DOHH2 (cell line): ENCODE measurements at regions not wholly inside any gene's neighbourhood (a gene's known extent, or its start where the extent isn't known, plus 50 kb on each side); places are given as distances from the start of the nearest gene placed in this dataset.

Source experiments
- H3F3A ChIP-seq: fragments of 200-600 bp; sonication (generic), shearing (Covaris generic); 2 replicates; pipeline ENCODE4 v1.6.0; 2016; ENCODE audit warnings: antibody characterized with exemption, mild to moderate bottlenecking; ENCODE audit not compliant: control insufficient read depth, insufficient read depth
- H3K27ac ChIP-seq: fragments of 200-600 bp; sonication (generic); 2 replicates; pipeline ENCODE4 v1.5.1; 2014; ENCODE audit warnings: low read depth, mild to moderate bottlenecking, low read length, moderate library complexity
- H3K27me3 ChIP-seq: fragments of 200-600 bp; sonication (generic); 2 replicates; pipeline ENCODE4 v1.6.1; 2014; ENCODE audit warnings: mild to moderate bottlenecking, low read length, mixed read lengths; ENCODE audit not compliant: control insufficient read depth
- H3K36me3 ChIP-seq: fragments of 200-600 bp; sonication (generic); 2 replicates; pipeline ENCODE4 v1.6.1; 2014; ENCODE audit warnings: mild to moderate bottlenecking, low read length, moderate library complexity, mixed read lengths; ENCODE audit not compliant: control insufficient read depth
- H3K4me1 ChIP-seq: fragments of 200-600 bp; sonication (generic); 2 replicates; pipeline ENCODE4 v1.6.1; 2014; ENCODE audit warnings: mild to moderate bottlenecking, low read length, mixed read lengths; ENCODE audit not compliant: control insufficient read depth
- H3K4me2 ChIP-seq: fragments of 200-600 bp; sonication (generic); 2 replicates; pipeline ENCODE4 v1.6.0; 2014; ENCODE audit warnings: mild to moderate bottlenecking, low read length, moderate library complexity
- H3K4me3 ChIP-seq: fragments of 200-600 bp; sonication (generic); 2 replicates; pipeline ENCODE4 v1.5.1; 2014; ENCODE audit warnings: mild to moderate bottlenecking, low read length, mixed read lengths
- H3K79me2 ChIP-seq: fragments of 200-600 bp; sonication (generic); 2 replicates; pipeline ENCODE4 v1.6.1; 2014; ENCODE audit warnings: mild to moderate bottlenecking, low read length, mixed read lengths; ENCODE audit not compliant: control insufficient read depth
- H3K9me2 ChIP-seq: fragments of 200-600 bp; sonication (generic); replicated peaks from 2 replicates; pipeline ENCODE4 v1.6.1; 2014; ENCODE audit warnings: mild to moderate bottlenecking, low read length, mixed read lengths; ENCODE audit not compliant: control insufficient read depth
- H3K9me3 ChIP-seq: fragments of 200-600 bp; sonication (generic); 2 replicates; pipeline ENCODE4 v1.6.1; 2014; ENCODE audit warnings: antibody characterized with exemption, low read length, mixed read lengths; ENCODE audit not compliant: control insufficient read depth, insufficient read depth
- H4K20me1 ChIP-seq: fragments of 200-600 bp; sonication (generic); 2 replicates; pipeline ENCODE4 v1.6.0; 2014; ENCODE audit warnings: low read depth, mild to moderate bottlenecking, antibody characterized with exemption, low read length, moderate library complexity; ENCODE audit not compliant: control insufficient read depth, insufficient read depth
- EZH2phosphoT487 ChIP-seq: fragments of 200-600 bp; sonication (generic); IDR thresholded peaks from 2 replicates; pipeline ENCODE4 v1.6.1; 2017; ENCODE audit warnings: borderline replicate concordance, mild to moderate bottlenecking, antibody characterized with exemption, low read length, moderate library complexity, mixed read lengths
- TF ChIP-seq, protein P1 (sequence below): fragments of 200-600 bp; sonication (generic); IDR thresholded peaks from one replicate; pipeline ENCODE4 v1.5.1; 2014; ENCODE audit warnings: antibody characterized with exemption, mild to moderate bottlenecking, low read depth, low read length; ENCODE audit not compliant: poor library complexity, severe bottlenecking

DNA sequence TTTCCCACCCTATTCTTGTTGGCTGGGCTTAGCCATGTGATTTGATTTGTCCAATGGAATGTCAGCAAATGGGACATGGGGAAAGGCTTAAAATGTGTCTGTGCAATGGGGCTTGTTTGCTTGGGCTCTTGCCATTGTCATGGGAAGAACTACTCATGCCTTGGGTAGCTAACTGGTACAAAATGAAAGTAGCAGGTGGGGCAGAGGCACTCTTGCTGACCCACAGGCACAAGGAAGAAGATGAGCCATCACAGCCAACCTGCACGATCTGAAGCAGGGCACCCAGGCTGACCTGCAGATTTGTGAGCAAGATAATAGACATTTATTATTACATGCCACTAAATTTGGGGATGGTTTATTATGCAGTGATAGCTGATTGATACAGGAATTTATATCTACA is 305.9 kb upstream of the CAMK1G start:
- H3K27ac ChIP-seq: no peak overlapping the region
- no peaks in the 10 kb centered on the region for H3K36me3 ChIP-seq
- no peaks in the 10 kb centered on the region for H3F3A ChIP-seq
- TF ChIP-seq, protein P1, sequence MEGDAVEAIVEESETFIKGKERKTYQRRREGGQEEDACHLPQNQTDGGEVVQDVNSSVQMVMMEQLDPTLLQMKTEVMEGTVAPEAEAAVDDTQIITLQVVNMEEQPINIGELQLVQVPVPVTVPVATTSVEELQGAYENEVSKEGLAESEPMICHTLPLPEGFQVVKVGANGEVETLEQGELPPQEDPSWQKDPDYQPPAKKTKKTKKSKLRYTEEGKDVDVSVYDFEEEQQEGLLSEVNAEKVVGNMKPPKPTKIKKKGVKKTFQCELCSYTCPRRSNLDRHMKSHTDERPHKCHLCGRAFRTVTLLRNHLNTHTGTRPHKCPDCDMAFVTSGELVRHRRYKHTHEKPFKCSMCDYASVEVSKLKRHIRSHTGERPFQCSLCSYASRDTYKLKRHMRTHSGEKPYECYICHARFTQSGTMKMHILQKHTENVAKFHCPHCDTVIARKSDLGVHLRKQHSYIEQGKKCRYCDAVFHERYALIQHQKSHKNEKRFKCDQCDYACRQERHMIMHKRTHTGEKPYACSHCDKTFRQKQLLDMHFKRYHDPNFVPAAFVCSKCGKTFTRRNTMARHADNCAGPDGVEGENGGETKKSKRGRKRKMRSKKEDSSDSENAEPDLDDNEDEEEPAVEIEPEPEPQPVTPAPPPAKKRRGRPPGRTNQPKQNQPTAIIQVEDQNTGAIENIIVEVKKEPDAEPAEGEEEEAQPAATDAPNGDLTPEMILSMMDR: no peak
- TF ChIP-seq EZH2phosphoT487: no peak
- H3K4me1 ChIP-seq: no peaks in the 10 kb centered on the region
- no peaks in the 10 kb centered on the region for H4K20me1 ChIP-seq
- no peaks in the 10 kb centered on the region for H3K27me3 ChIP-seq
- no peaks in the 10 kb centered on the region for H3K9me3 ChIP-seq
- H3K4me2 ChIP-seq: no peak overlapping the region
- H3K4me3 ChIP-seq: no peak overlapping the region
- no peaks in the 10 kb centered on the region for H3K79me2 ChIP-seq
- no peaks in the 10 kb centered on the region for H3K9me2 ChIP-seq

DNA sequence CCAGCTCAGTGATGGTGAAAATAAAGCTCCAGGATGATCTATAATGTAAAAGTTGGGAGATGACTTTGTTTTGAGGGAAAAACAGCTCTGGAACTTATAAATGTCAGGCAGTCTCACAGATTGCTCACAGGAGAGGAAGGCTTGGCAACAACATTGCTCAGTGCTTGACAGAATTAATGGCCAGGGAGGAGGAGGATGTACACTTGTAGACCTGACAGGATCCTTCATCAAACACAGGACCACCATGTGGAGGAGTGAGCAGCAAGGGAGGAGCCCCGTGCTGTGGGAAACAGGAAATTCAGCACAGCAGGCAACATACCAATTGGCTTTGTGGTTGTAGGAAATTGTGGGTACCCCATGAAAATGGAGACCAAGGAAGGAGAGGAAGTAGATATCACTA is 291.8 kb upstream of the CAMK1G start:
- Histone ChIP-seq H3K4me3 (no peak overlapping the region), H3K36me3 (no peaks in the 10 kb centered on the region), H3F3A (no peaks in the 10 kb centered on the region), H3K27me3 (no peaks in the 10 kb centered on the region), H3K4me2 (no peak overlapping the region), H4K20me1 (no peaks in the 10 kb centered on the region), H3K27ac (no peak overlapping the region), H3K9me3 (no peaks in the 10 kb centered on the region), H3K4me1 (no peaks in the 10 kb centered on the region), H3K9me2 (no peaks in the 10 kb centered on the region), H3K79me2 (no peaks in the 10 kb centered on the region)
- TF ChIP-seq EZH2phosphoT487: no peak
- TF ChIP-seq, protein P1: no peak

DNA sequence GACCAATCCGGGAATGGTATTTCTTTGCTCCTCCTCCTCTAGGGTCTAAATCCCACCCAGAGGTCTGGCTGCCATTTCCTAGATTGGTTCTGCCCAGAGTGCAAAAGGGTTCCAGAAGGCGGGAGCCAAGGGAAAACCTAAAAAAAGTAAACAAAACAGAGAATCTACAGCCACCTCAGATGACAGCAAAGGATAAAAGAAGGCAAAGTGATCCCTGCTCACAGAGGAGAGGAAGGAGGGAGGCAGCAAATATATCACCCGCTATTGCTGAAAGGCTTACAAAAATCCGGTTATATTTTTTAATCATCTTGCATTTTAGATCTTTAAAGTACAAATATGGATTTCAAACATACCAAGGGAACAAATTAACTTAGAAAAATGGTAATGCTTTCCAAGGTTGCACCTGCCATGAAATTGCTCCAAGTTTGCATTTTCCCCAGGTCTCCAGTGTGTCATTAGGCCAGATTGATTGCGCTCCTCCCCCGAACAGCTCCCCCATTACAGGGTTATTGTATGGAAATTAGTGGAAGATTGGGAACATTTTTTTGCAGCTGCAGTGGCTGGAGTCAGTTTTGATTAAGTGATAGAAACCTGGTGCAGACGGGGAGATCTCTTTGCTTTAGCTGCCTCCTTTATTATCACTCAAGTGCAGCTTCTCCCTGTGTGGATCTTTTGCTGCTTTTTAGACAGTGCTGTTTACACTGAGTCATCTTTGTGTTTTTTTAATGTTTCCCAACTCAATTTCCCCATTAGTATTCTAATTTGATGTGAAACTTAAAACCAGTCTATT is 280.5 kb upstream of the CAMK1G start:
- no peaks in the 10 kb centered on the region for H3K36me3 ChIP-seq
- no peaks in the 10 kb centered on the region for H3K27me3 ChIP-seq
- no peaks in the 10 kb centered on the region for H3F3A ChIP-seq
- TF ChIP-seq, protein P1: no peak
- TF ChIP-seq EZH2phosphoT487: no peak
- H3K4me1 ChIP-seq: no peaks in the 10 kb centered on the region
- H4K20me1 ChIP-seq: no peaks in the 10 kb centered on the region
- H3K9me2 ChIP-seq: no peaks in the 10 kb centered on the region
- no peak overlapping the region for H3K4me3 ChIP-seq
- no peak overlapping the region for H3K4me2 ChIP-seq
- no peaks in the 10 kb centered on the region for H3K79me2 ChIP-seq
- H3K27ac ChIP-seq: no peak overlapping the region
- H3K9me3 ChIP-seq: no peaks in the 10 kb centered on the region
